ENCODE measurements at regions not wholly inside any gene's neighbourhood (a gene's known extent, or its start where the extent isn't known, plus 50 kb on each side); places are given as distances from the start of the nearest gene placed in this dataset.

DNA sequence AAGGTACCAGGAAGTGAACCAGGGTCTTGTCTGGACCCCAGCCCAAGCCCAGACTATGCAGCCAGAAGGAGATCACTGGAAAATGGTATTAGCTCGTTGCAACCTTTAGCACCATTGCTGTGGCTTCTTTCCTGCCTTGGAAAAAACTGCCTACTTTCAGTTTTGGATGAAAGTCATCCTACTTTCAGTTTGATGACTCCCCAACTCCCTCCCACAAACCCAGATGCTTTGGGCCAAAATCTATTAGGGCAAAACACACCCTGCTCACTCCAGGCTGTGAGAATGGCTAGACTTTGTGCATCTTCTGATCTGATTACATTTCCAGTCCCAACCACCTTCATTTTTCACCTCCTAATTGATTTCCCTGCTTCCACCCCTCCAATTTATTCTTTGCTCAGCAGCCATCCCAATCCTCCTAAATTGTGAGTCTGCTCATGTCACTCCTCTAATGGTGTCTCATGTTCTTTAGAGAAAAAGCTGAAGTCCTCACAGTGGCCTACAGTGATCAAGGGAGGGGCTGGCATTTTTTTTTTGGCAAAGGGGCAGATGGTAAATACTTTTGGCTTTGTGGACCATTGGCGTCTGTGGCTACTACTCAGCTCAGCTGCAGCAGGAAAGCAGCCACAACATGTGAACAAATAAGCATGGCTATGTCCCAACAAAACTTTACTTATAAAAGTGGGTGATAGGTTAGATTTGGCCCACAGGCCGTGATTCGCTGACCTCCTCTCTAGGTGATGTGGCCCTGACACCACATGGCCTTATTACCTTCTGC, 368.7 kb downstream of the SLC4A3 start:
- DNase-seq, result no peak
- Histone ChIP-seq H2BK120ac (ENCODE audit: low read depth, low read length) (no peak overlapping the region), H2BK12ac (ENCODE audit: low read length in 2 of 2) (no peak overlapping the region), H3K27me3 (ENCODE audit: control insufficient read depth in 1 of 2, insufficient read depth in 1 of 2, low read length in 2 of 2) (no peaks in the 10 kb centered on the region), H3K36me3 (ENCODE audit: control insufficient read depth in 1 of 2, insufficient read depth in 2 of 2, low read depth in 1 of 2, low read length in 2 of 2) (no peaks in the 10 kb centered on the region), H4K91ac (ENCODE audit: low read length) (no peak overlapping the region), H3K4me3 (ENCODE audit: insufficient read depth in 1 of 2, low read depth in 1 of 2, low read length in 2 of 2) (peak overlapping the region in 1 of 2 experiments; percentile 48), H3K4me1 (ENCODE audit: control insufficient read depth, insufficient read depth, low read depth, low read length) (peaks cover 2% of the 10 kb centered on the region), H3K4ac (ENCODE audit: low read depth in 1 of 2, low read length in 2 of 2) (no peak overlapping the region), H4K8ac (ENCODE audit: low read length) (no peak overlapping the region), H2AK5ac (ENCODE audit: low read length, severe bottlenecking) (peak overlapping the region; percentile 70), H3K14ac (ENCODE audit: low read length in 2 of 2) (no peak overlapping the region), H3K79me1 (replicated peaks; ENCODE audit: low read length, poor library complexity, severe bottlenecking) (no peaks in the 10 kb centered on the region), H2BK15ac (ENCODE audit: low read depth, poor library complexity, severe bottlenecking) (no peak overlapping the region), H3K27ac (ENCODE audit: low read length, poor library complexity, severe bottlenecking) (no peak overlapping the region), H3K23ac (ENCODE audit: low read length in 2 of 2) (no peak overlapping the region), H3K9ac (ENCODE audit: low read length) (peak overlapping the region; percentile 74), H2AFZ (ENCODE audit: low read depth, low read length) (no peak overlapping the region), H3K9me3 (ENCODE audit: control insufficient read depth, low read length) (no peaks in the 10 kb centered on the region), H2BK5ac (ENCODE audit: low read depth, low read length, poor library complexity, severe bottlenecking) (no peak overlapping the region), H3K4me2 (ENCODE audit: low read length, poor library complexity, severe bottlenecking) (no peak overlapping the region), H3K18ac (ENCODE audit: low read depth in 1 of 2, low read length in 2 of 2) (no peak overlapping the region)
- 87% methylated on average over 4 of the region's 4 CpGs for WGBS

- H2AFZ ChIP-seq (ENCODE audit: low read depth, low read length), result no peak overlapping the region
These were observed 370.0 kb downstream of the SLC4A3 start for GRCh38 chr2:219997341-219997851.

DNA sequence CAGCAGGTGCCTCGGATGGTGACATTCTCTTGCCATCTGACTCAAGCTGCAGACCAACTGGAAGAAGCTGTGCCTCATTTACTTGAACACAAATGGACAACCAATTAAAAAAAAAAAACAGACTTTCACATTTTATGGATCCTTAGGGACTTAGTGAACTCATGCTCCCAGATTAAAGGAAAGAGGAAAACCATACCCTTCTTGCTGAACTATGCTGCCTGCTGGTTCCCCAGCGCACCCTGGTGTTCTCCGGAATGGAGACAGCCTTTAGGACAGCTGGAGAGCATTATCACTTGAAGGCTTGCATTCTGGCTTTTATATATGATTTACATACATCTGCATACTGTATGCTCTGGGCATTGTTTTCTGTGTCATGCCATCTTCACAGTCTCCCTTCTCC, 370.7 kb downstream of the SLC4A3 start:
- Histone ChIP-seq H3K18ac (ENCODE audit: low read depth in 1 of 2, low read length in 2 of 2) (no peak overlapping the region), H3K9me3 (ENCODE audit: control insufficient read depth, low read length) (no peaks in the 10 kb centered on the region), H3K4me3 (ENCODE audit: insufficient read depth in 1 of 2, low read depth in 1 of 2, low read length in 2 of 2) (no peak overlapping the region), H2AK5ac (ENCODE audit: low read length, severe bottlenecking) (no peak overlapping the region), H4K91ac (ENCODE audit: low read length) (no peak overlapping the region), H2BK15ac (ENCODE audit: low read depth, poor library complexity, severe bottlenecking) (no peak overlapping the region), H3K27me3 (ENCODE audit: control insufficient read depth in 1 of 2, insufficient read depth in 1 of 2, low read length in 2 of 2) (no peaks in the 10 kb centered on the region), H3K4ac (ENCODE audit: low read depth in 1 of 2, low read length in 2 of 2) (no peak overlapping the region), H2BK5ac (ENCODE audit: low read depth, low read length, poor library complexity, severe bottlenecking) (no peak overlapping the region), H3K4me1 (ENCODE audit: control insufficient read depth, insufficient read depth, low read depth, low read length) (peaks cover 5% of the 10 kb centered on the region), H4K8ac (ENCODE audit: low read length) (no peak overlapping the region), H3K36me3 (ENCODE audit: control insufficient read depth in 1 of 2, insufficient read depth in 2 of 2, low read depth in 1 of 2, low read length in 2 of 2) (no peaks in the 10 kb centered on the region), H2AFZ (ENCODE audit: low read depth, low read length) (no peak overlapping the region), H3K27ac (ENCODE audit: low read length, poor library complexity, severe bottlenecking) (no peak overlapping the region), H3K14ac (ENCODE audit: low read length in 2 of 2) (no peak overlapping the region), H3K23ac (ENCODE audit: low read length in 2 of 2) (no peak overlapping the region), H3K9ac (ENCODE audit: low read length) (peak overlapping the region; percentile 13), H2BK120ac (ENCODE audit: low read depth, low read length) (no peak overlapping the region), H3K79me1 (replicated peaks; ENCODE audit: low read length, poor library complexity, severe bottlenecking) (no peaks in the 10 kb centered on the region), H2BK12ac (ENCODE audit: low read length in 2 of 2) (no peak overlapping the region), H3K4me2 (ENCODE audit: low read length, poor library complexity, severe bottlenecking) (no peak overlapping the region)
- 78% methylated on average over 3 of the region's 3 CpGs for WGBS
- DNase-seq, result no peak

More at GRCh38 chr2:219997341-219997851, 370.0 kb downstream of the SLC4A3 start:
- H3K4ac ChIP-seq (ENCODE audit: low read depth in 1 of 2, low read length in 2 of 2), result no peak overlapping the region
- no peaks in the 10 kb centered on the region for H3K36me3 ChIP-seq (ENCODE audit: control insufficient read depth in 1 of 2, insufficient read depth in 2 of 2, low read depth in 1 of 2, low read length in 2 of 2)
- no peak overlapping the region for H3K9ac ChIP-seq (ENCODE audit: low read length)
- no peak overlapping the region for H2BK15ac ChIP-seq (ENCODE audit: low read depth, poor library complexity, severe bottlenecking)
- no peaks in the 10 kb centered on the region for H3K27me3 ChIP-seq (ENCODE audit: control insufficient read depth in 1 of 2, insufficient read depth in 1 of 2, low read length in 2 of 2)
- no peak overlapping the region for H3K27ac ChIP-seq (ENCODE audit: low read length, poor library complexity, severe bottlenecking)
- no peak overlapping the region for H3K23ac ChIP-seq (ENCODE audit: low read length in 2 of 2)
- WGBS, result 71% methylated on average over 13 of the region's 13 CpGs
- peak; percentile 23 for DNase-seq
- H4K8ac ChIP-seq (ENCODE audit: low read length), result no peak overlapping the region
- no peak overlapping the region for H2BK12ac ChIP-seq (ENCODE audit: low read length in 2 of 2)
- no peak overlapping the region for H3K4me3 ChIP-seq (ENCODE audit: insufficient read depth in 1 of 2, low read depth in 1 of 2, low read length in 2 of 2)
- no peak overlapping the region for H3K14ac ChIP-seq (ENCODE audit: low read length in 2 of 2)
- H2BK5ac ChIP-seq (ENCODE audit: low read depth, low read length, poor library complexity, severe bottlenecking), result no peak overlapping the region
- H3K18ac ChIP-seq (ENCODE audit: low read depth in 1 of 2, low read length in 2 of 2), result no peak overlapping the region
- H3K4me1 ChIP-seq (ENCODE audit: control insufficient read depth, insufficient read depth, low read depth, low read length), result peaks cover 5% of the 10 kb centered on the region
- H3K4me2 ChIP-seq (ENCODE audit: low read length, poor library complexity, severe bottlenecking), result no peak overlapping the region
- no peak overlapping the region for H2AK5ac ChIP-seq (ENCODE audit: low read length, severe bottlenecking)
- H3K79me1 ChIP-seq (replicated peaks; ENCODE audit: low read length, poor library complexity, severe bottlenecking), result no peaks in the 10 kb centered on the region
- H2BK120ac ChIP-seq (ENCODE audit: low read depth, low read length), result no peak overlapping the region
- no peaks in the 10 kb centered on the region for H3K9me3 ChIP-seq (ENCODE audit: control insufficient read depth, low read length)
- no peak overlapping the region for H4K91ac ChIP-seq (ENCODE audit: low read length)

- H3K27ac ChIP-seq (ENCODE audit: low read length, poor library complexity, severe bottlenecking), result no peak overlapping the region
- H2BK12ac ChIP-seq (ENCODE audit: low read length in 2 of 2), result no peak overlapping the region
- no peak overlapping the region for H3K23ac ChIP-seq (ENCODE audit: low read length in 2 of 2)
- no peak overlapping the region for H3K14ac ChIP-seq (ENCODE audit: low read length in 2 of 2)
- H4K91ac ChIP-seq (ENCODE audit: low read length), result no peak overlapping the region
- no peaks in the 10 kb centered on the region for H3K79me1 ChIP-seq (replicated peaks; ENCODE audit: low read length, poor library complexity, severe bottlenecking)
- H4K8ac ChIP-seq (ENCODE audit: low read length), result no peak overlapping the region
- no peak for DNase-seq
- peaks cover 5% of the 10 kb centered on the region for H3K4me1 ChIP-seq (ENCODE audit: control insufficient read depth, insufficient read depth, low read depth, low read length)
- 77% methylated on average over 4 of the region's 5 CpGs for WGBS
- no peak overlapping the region for H2BK5ac ChIP-seq (ENCODE audit: low read depth, low read length, poor library complexity, severe bottlenecking)
- H2AK5ac ChIP-seq (ENCODE audit: low read length, severe bottlenecking), result no peak overlapping the region
- no peak overlapping the region for H3K4me2 ChIP-seq (ENCODE audit: low read length, poor library complexity, severe bottlenecking)
- no peak overlapping the region for H3K18ac ChIP-seq (ENCODE audit: low read depth in 1 of 2, low read length in 2 of 2)
- no peaks in the 10 kb centered on the region for H3K9me3 ChIP-seq (ENCODE audit: control insufficient read depth, low read length)
- H3K27me3 ChIP-seq (ENCODE audit: control insufficient read depth in 1 of 2, insufficient read depth in 1 of 2, low read length in 2 of 2), result no peaks in the 10 kb centered on the region
- no peak overlapping the region for H3K4ac ChIP-seq (ENCODE audit: low read depth in 1 of 2, low read length in 2 of 2)
- H3K36me3 ChIP-seq (ENCODE audit: control insufficient read depth in 1 of 2, insufficient read depth in 2 of 2, low read depth in 1 of 2, low read length in 2 of 2), result no peaks in the 10 kb centered on the region
- peak overlapping the region; percentile 13 for H3K9ac ChIP-seq (ENCODE audit: low read length)
- H3K4me3 ChIP-seq (ENCODE audit: insufficient read depth in 1 of 2, low read depth in 1 of 2, low read length in 2 of 2), result no peak overlapping the region
- no peak overlapping the region for H2AFZ ChIP-seq (ENCODE audit: low read depth, low read length)
- no peak overlapping the region for H2BK15ac ChIP-seq (ENCODE audit: low read depth, poor library complexity, severe bottlenecking)
- no peak overlapping the region for H2BK120ac ChIP-seq (ENCODE audit: low read depth, low read length)
These were observed 371.3 kb downstream of the SLC4A3 start for GRCh38 chr2:219998714-219999227.

Data from mesenchymal stem cell (in vitro differentiated cells and primary cell).